ENCODE measurements at regions not wholly inside any gene's neighbourhood (a gene's known extent, or its start where the extent isn't known, plus 50 kb on each side); places are given as distances from the start of the nearest gene placed in this dataset.

DNA sequence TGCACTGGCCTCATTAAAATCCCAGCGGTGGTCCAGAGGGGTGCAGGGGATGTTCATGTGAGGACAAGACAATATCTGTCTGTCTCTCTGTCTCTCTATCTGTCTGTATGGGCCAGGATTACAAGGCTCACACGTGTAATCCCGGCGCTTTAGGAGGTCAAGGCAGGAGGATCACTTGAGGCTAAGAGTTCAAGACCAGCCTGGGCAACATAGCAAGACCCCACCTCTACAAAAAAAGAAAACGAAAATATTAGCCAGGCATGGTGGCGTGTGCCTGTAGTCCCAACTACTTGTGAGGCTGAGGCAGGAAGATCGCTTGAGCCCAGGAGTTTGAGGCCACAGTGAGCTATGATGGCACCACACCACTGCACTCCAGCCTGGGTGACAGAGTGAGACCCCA is 117.1 kb downstream of the PHETA1 start:
- no peak overlapping the region for H3K23ac ChIP-seq (ENCODE audit: insufficient read length)
- no peak overlapping the region for H4K91ac ChIP-seq (replicated peaks; ENCODE audit: insufficient read length, low read length)
- H3K4ac ChIP-seq (replicated peaks; ENCODE audit: insufficient read length, low read depth, low read length), result no peak overlapping the region
- WGBS, 2 experiments (ENCODE audit: extremely low coverage in 1 of 2, insufficient coverage in 1 of 2, insufficient read length in 1 of 2, insufficient replicate concordance in 2 of 2, low coverage in 1 of 2, low lambda C conversion rate in 2 of 2, missing lambda C conversion rate in 1 of 2), result 89% methylated on average over 7 of the region's 7 CpGs; no CpG with 5 or more reads in 1 of the 2 experiments
- ChIA-PET POLR2A (ENCODE audit: partially characterized antibody) (interaction anchor here (0.8 kb wide), 1 partner anchor 10 kb away, joined by 3 read pairs; no protein-coding TSS in a partner anchor), CTCF (ENCODE audit: partially characterized antibody) (interaction anchor here (0.8 to 1.3 kb wide), 2 partner anchors 16 to 22 kb away, joined by 3 read pairs; no protein-coding TSS in a partner anchor)
- no peak overlapping the region for H3K9ac ChIP-seq (replicated peaks in 1 of 4; ENCODE audit: extremely low read depth in 1 of 4, low read depth in 3 of 4, low read length in 3 of 4)
- H3K4me1 ChIP-seq (replicated peaks in 1 of 4; ENCODE audit: control insufficient read depth in 3 of 4, insufficient read depth in 4 of 4, low read length in 3 of 4), result peaks cover 0 to 5% (median 2%) of the 10 kb centered on the region in 4 experiments; a peak in 4 of 7 replicates
- H4K8ac ChIP-seq (ENCODE audit: extremely low read depth, insufficient read depth, low read length), result no peak overlapping the region
- H3K4me2 ChIP-seq (ENCODE audit: insufficient read depth in 1 of 2, low read depth in 2 of 2, low read length in 2 of 2), result no peak overlapping the region
- DNase-seq (ENCODE audit: low read depth in 1 of 2, low spot score in 2 of 2) (no peak), FAIRE-seq (no peak)
- no peaks in the 10 kb centered on the region for H3K23me2 ChIP-seq (ENCODE audit: low read depth, low read length)
- no peaks in the 10 kb centered on the region for H3K36me3 ChIP-seq (ENCODE audit: control insufficient read depth in 2 of 4, insufficient read depth in 4 of 4, low read length in 3 of 4)
- H2BK120ac ChIP-seq (replicated peaks; ENCODE audit: low read depth, low read length), result no peak overlapping the region
- no peak overlapping the region for H2BK12ac ChIP-seq (ENCODE audit: low read depth, low read length)
- H3K56ac ChIP-seq (replicated peaks; ENCODE audit: insufficient read length, low read depth, low read length), result no peak overlapping the region
- no peaks in the 10 kb centered on the region for H3K79me1 ChIP-seq (ENCODE audit: low read depth, low read length)
- no peak overlapping the region for H2AFZ ChIP-seq (ENCODE audit: low read length)
- no peak overlapping the region for H3K4me3 ChIP-seq (ENCODE audit: extremely low read depth in 1 of 4, insufficient read depth in 2 of 4, low read depth in 3 of 4, low read length in 4 of 4)
- peaks cover 0 to 1% of the 10 kb centered on the region in 2 experiments for H4K20me1 ChIP-seq (replicated peaks in 1 of 2; ENCODE audit: control insufficient read depth in 1 of 2, insufficient read depth in 2 of 2, low read length in 2 of 2)
- no peak overlapping the region for H3K18ac ChIP-seq (ENCODE audit: extremely low read depth, low read length)
- no peak overlapping the region for H4K5ac ChIP-seq (ENCODE audit: insufficient read length, low read depth, low read length)
- H3K9me3 ChIP-seq (ENCODE audit: insufficient read depth in 2 of 2, low read depth in 1 of 2, low read length in 1 of 2), result no peaks in the 10 kb centered on the region
- no peak overlapping the region for H2BK20ac ChIP-seq (ENCODE audit: low read length)
- H2AK5ac ChIP-seq (ENCODE audit: low read depth, low read length), result no peak overlapping the region
- H3K27ac ChIP-seq (ENCODE audit: low read depth, low read length), result no peak overlapping the region
- H3K14ac ChIP-seq (ENCODE audit: insufficient read length), result no peak overlapping the region
- no peaks in the 10 kb centered on the region for H3K79me2 ChIP-seq (ENCODE audit: control insufficient read depth in 1 of 2, insufficient read depth in 2 of 2, low read length in 2 of 2)
- H3K27me3 ChIP-seq (replicated peaks in 1 of 4; ENCODE audit: control insufficient read depth in 3 of 4, extremely low read depth in 1 of 4, insufficient read depth in 3 of 4, low read length in 3 of 4), result no peaks in the 10 kb centered on the region
- no peak overlapping the region for H2BK5ac ChIP-seq (ENCODE audit: low read depth, low read length)
- no peak overlapping the region for H2BK15ac ChIP-seq (ENCODE audit: low read length)
- TF ChIP-seq POLR2A (IDR thresholded peaks at IDR 0.05; ENCODE audit: control extremely low read depth in 1 of 2, low read depth in 2 of 2, low read length in 2 of 2) (no peak), JUND (IDR thresholded peaks at IDR 0.05; ENCODE audit: low read length) (no peak), SP1 (IDR thresholded peaks at IDR 0.05; ENCODE audit: low read depth, low read length) (no peak), EGR1 (IDR thresholded peaks at IDR 0.05; ENCODE audit: borderline replicate concordance, low read depth, low read length) (no peak), PHF8 (conservative IDR thresholded peaks at IDR 0.05; ENCODE audit: low read depth, low read length) (no peak), YY1 (IDR thresholded peaks at IDR 0.05; ENCODE audit: low read depth, low read length) (no peak)
